ENCODE measurements at regions not wholly inside any gene's neighbourhood (a gene's known extent, or its start where the extent isn't known, plus 50 kb on each side); places are given as distances from the start of the nearest gene placed in this dataset.

GRCh38 chr9:31848505-31849285 is 535.7 kb upstream of the ACO1 start:
- no peak for DNase-seq (ENCODE audit: low read depth in 1 of 2, low spot score in 2 of 2)
- Histone ChIP-seq H3K79me1 (ENCODE audit: low read depth, low read length) (no peaks in the 10 kb centered on the region), H3K4ac (replicated peaks; ENCODE audit: insufficient read length, low read depth, low read length) (no peak overlapping the region), H3K4me1 (replicated peaks in 1 of 4; ENCODE audit: control insufficient read depth in 3 of 4, insufficient read depth in 4 of 4, low read length in 3 of 4) (no peaks in the 10 kb centered on the region), H3K27me3 (replicated peaks in 1 of 4; ENCODE audit: control insufficient read depth in 3 of 4, extremely low read depth in 1 of 4, insufficient read depth in 3 of 4, low read length in 3 of 4) (no peaks in the 10 kb centered on the region), H2AFZ (ENCODE audit: low read length) (peak overlapping the region; percentile 28; the same call in 1 of the 2 replicates), H3K23me2 (ENCODE audit: low read depth, low read length) (no peaks in the 10 kb centered on the region), H2BK12ac (ENCODE audit: low read depth, low read length) (no peak overlapping the region), H2BK120ac (replicated peaks; ENCODE audit: low read depth, low read length) (no peak overlapping the region), H4K8ac (ENCODE audit: extremely low read depth, insufficient read depth, low read length) (no peak overlapping the region), H4K5ac (ENCODE audit: insufficient read length, low read depth, low read length) (no peak overlapping the region), H3K4me2 (ENCODE audit: insufficient read depth in 1 of 2, low read depth in 2 of 2, low read length in 2 of 2) (no peak overlapping the region), H4K91ac (replicated peaks; ENCODE audit: insufficient read length, low read length) (no peak overlapping the region), H3K4me3 (ENCODE audit: extremely low read depth in 1 of 4, insufficient read depth in 2 of 4, low read depth in 3 of 4, low read length in 4 of 4) (no peak overlapping the region), H3K27ac (ENCODE audit: low read depth, low read length) (no peak overlapping the region), H3K23ac (ENCODE audit: insufficient read length) (no peak overlapping the region), H3K14ac (ENCODE audit: insufficient read length) (no peak overlapping the region), H3K9me3 (ENCODE audit: insufficient read depth in 2 of 2, low read depth in 1 of 2, low read length in 1 of 2) (no peaks in the 10 kb centered on the region), H2BK5ac (ENCODE audit: low read depth, low read length) (no peak overlapping the region), H2BK15ac (ENCODE audit: low read length) (no peak overlapping the region), H3K36me3 (ENCODE audit: control insufficient read depth in 2 of 4, insufficient read depth in 4 of 4, low read length in 3 of 4) (no peaks in the 10 kb centered on the region), H3K18ac (ENCODE audit: extremely low read depth, low read length) (no peak overlapping the region), H2BK20ac (ENCODE audit: low read length) (no peak overlapping the region), H3K9ac (replicated peaks in 1 of 4; ENCODE audit: extremely low read depth in 1 of 4, low read depth in 3 of 4, low read length in 3 of 4) (no peak overlapping the region), H2AK5ac (ENCODE audit: low read depth, low read length) (no peak overlapping the region), H3K56ac (replicated peaks; ENCODE audit: insufficient read length, low read depth, low read length) (no peak overlapping the region), H3K79me2 (ENCODE audit: control insufficient read depth in 1 of 2, insufficient read depth in 2 of 2, low read length in 2 of 2) (no peaks in the 10 kb centered on the region), H4K20me1 (replicated peaks in 1 of 2; ENCODE audit: control insufficient read depth in 1 of 2, insufficient read depth in 2 of 2, low read length in 2 of 2) (no peaks in the 10 kb centered on the region)
- CTCF ChIA-PET (ENCODE audit: partially characterized antibody) = interaction anchor here (0.6 kb wide), 1 partner anchor 207 kb away, joined by 3 read pairs; no protein-coding TSS in a partner anchor
- no peak for FAIRE-seq
- POLR2A ChIA-PET (ENCODE audit: partially characterized antibody) = no interaction called here
- WGBS, 2 experiments (ENCODE audit: extremely low coverage in 1 of 2, insufficient coverage in 1 of 2, insufficient read length in 1 of 2, insufficient replicate concordance in 2 of 2, low coverage in 1 of 2, low lambda C conversion rate in 2 of 2, missing lambda C conversion rate in 1 of 2) = 91% methylated on average over 18 of the region's 19 CpGs; no CpG with 5 or more reads in 1 of the 2 experiments
- TF ChIP-seq SP4 (IDR thresholded peaks at IDR 0.05; ENCODE audit: low read length) = no peak
- TF ChIP-seq CREB1 (IDR thresholded peaks at IDR 0.05) = no peak
- TF ChIP-seq SRF (IDR thresholded peaks at IDR 0.05; ENCODE audit: low read depth, low read length) = no peak
- no peak for TF ChIP-seq RNF2 (IDR thresholded peaks at IDR 0.05; ENCODE audit: borderline replicate concordance, low read depth, low read length, missing control alignments, poor library complexity, severe bottlenecking)
- no peak for TF ChIP-seq RXRA (IDR thresholded peaks at IDR 0.05; ENCODE audit: insufficient read depth, low read depth, low read length)
- no peak for TF ChIP-seq SIN3A (conservative IDR thresholded peaks at IDR 0.05 in 1 of 2, IDR thresholded peaks at IDR 0.05 in 1 of 2; ENCODE audit: low read depth in 1 of 2, low read length in 2 of 2)
- TF ChIP-seq FOSL1 (IDR thresholded peaks at IDR 0.05; ENCODE audit: insufficient read depth, low read depth, low read length) = no peak
- no peak for TF ChIP-seq BCL11A (IDR thresholded peaks at IDR 0.05; ENCODE audit: low read depth in 2 of 2, low read length in 2 of 2)
- no peak for TF ChIP-seq CBX8 (IDR thresholded peaks at IDR 0.05; ENCODE audit: borderline replicate concordance, low read depth, low read length)
- TF ChIP-seq KDM1A (IDR thresholded peaks at IDR 0.05; ENCODE audit: borderline replicate concordance, low read length) = no peak
- no peak for TF ChIP-seq EP300 (IDR thresholded peaks at IDR 0.05; ENCODE audit: borderline replicate concordance in 1 of 2, low read depth in 2 of 2, low read length in 2 of 2)
- TF ChIP-seq NRF1 (IDR thresholded peaks at IDR 0.05; ENCODE audit: low read depth, low read length) = no peak
- no peak for TF ChIP-seq YY1 (IDR thresholded peaks at IDR 0.05; ENCODE audit: low read depth, low read length)
